ENCODE measurements at regions not wholly inside any gene's neighbourhood (a gene's known extent, or its start where the extent isn't known, plus 50 kb on each side); places are given as distances from the start of the nearest gene placed in this dataset.

- no peak for TF ChIP-seq ZFX (IDR thresholded peaks at IDR 0.05)
- TF ChIP-seq, protein P1, sequence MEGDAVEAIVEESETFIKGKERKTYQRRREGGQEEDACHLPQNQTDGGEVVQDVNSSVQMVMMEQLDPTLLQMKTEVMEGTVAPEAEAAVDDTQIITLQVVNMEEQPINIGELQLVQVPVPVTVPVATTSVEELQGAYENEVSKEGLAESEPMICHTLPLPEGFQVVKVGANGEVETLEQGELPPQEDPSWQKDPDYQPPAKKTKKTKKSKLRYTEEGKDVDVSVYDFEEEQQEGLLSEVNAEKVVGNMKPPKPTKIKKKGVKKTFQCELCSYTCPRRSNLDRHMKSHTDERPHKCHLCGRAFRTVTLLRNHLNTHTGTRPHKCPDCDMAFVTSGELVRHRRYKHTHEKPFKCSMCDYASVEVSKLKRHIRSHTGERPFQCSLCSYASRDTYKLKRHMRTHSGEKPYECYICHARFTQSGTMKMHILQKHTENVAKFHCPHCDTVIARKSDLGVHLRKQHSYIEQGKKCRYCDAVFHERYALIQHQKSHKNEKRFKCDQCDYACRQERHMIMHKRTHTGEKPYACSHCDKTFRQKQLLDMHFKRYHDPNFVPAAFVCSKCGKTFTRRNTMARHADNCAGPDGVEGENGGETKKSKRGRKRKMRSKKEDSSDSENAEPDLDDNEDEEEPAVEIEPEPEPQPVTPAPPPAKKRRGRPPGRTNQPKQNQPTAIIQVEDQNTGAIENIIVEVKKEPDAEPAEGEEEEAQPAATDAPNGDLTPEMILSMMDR (conservative IDR thresholded peaks at IDR 0.05) = no peak
- no peak overlapping the region for H3K27ac ChIP-seq
Observed at GRCh38 chr16:79792664-79793351, 192.3 kb upstream of the MAF start.

DNA sequence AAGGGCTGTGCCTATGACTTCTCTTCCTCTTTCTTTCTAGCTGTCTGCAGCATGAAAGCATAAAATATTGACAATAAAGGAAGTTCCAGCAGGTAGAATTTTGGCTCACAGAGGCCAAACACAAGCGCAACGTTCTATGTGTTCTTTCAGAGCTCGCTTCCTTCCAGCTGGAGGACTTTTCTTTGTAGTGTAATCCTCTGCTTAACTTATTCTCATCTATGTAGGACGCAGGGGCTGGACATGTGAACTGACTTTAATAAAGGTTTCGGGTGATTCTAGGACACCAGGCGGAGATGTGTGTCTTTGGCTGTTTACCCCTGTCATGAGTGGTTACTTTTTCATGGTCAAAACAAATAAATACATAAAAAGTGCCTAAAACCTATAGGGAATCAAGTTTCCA is 191.5 kb upstream of the MAF start:
- H3K27ac ChIP-seq = no peak overlapping the region
- TF ChIP-seq, protein P1 (conservative IDR thresholded peaks at IDR 0.05) = no peak
- TF ChIP-seq ZFX (IDR thresholded peaks at IDR 0.05) = no peak

GRCh38 chr16:79790854-79791253 is 190.3 kb upstream of the MAF start:
- no peak for TF ChIP-seq ZFX (IDR thresholded peaks at IDR 0.05)
- TF ChIP-seq, protein P1 (conservative IDR thresholded peaks at IDR 0.05) = no peak
- no peak overlapping the region for H3K27ac ChIP-seq

GRCh38 chr16:79788949-79789348 is 188.4 kb upstream of the MAF start:
- no peak for TF ChIP-seq ZFX (IDR thresholded peaks at IDR 0.05)
- TF ChIP-seq, protein P1 (conservative IDR thresholded peaks at IDR 0.05) = no peak
- H3K27ac ChIP-seq = no peak overlapping the region

- no peak overlapping the region for H3K27ac ChIP-seq
Observed at GRCh38 chr16:79786389-79786788, 185.9 kb upstream of the MAF start.

DNA sequence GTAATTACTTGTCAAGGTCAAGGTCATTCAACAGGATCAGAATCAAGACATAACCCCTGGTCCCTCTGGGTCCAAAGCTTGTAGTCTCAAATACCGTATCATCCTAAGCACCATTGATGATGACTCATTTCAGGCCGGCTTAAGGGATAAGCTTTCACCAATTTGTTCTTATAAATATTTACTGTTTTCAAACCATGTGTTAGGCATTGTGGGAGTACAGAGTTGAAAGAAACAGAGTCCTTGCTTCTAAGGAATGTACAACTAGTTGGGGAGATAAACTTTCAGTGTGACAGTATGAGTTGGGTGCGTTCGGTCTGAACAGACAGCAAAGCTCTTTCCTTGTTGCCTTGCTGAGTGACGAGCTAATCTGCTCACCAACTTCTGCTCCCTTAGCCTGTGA is 183.5 kb upstream of the MAF start:
- no peak overlapping the region for H3K27ac ChIP-seq
- no peak for TF ChIP-seq ZFX (IDR thresholded peaks at IDR 0.05)
- TF ChIP-seq, protein P1 (conservative IDR thresholded peaks at IDR 0.05) = no peak

More at GRCh38 chr16:79786389-79786788, 185.9 kb upstream of the MAF start:
- no peak for TF ChIP-seq ZFX (IDR thresholded peaks at IDR 0.05)
- TF ChIP-seq, protein P1 (conservative IDR thresholded peaks at IDR 0.05) = no peak

GRCh38 chr16:79777679-79778078 is 177.1 kb upstream of the MAF start:
- H3K27ac ChIP-seq = no peak overlapping the region
- TF ChIP-seq, protein P1 (conservative IDR thresholded peaks at IDR 0.05) = no peak
- TF ChIP-seq ZFX (IDR thresholded peaks at IDR 0.05) = no peak

Measured in C4-2B (cell line).